Epithelial cell of proximal tubule (primary cell): ENCODE measurements at regions not wholly inside any gene's neighbourhood (a gene's known extent, or its start where the extent isn't known, plus 50 kb on each side); places are given as distances from the start of the nearest gene placed in this dataset.
A peak's percentile ranks its signal among the peaks of the same experiment; 100 is the strongest.

ENCODE experiments used
- DNase-seq: peaks from one replicate; pipeline ENCODE4 v3.0.0-alpha.2; 2011; ENCODE audit warnings: low read depth
- H3K4me3 ChIP-seq: 2 replicates; pipeline ENCODE4 v1.5.1; 2011; ENCODE audit warnings: low read depth, mild to moderate bottlenecking, low read length
- CTCF ChIP-seq: conservative IDR thresholded peaks from 2 replicates; pipeline ENCODE4 v1.5.1; 2012; ENCODE audit warnings: low read depth, mild to moderate bottlenecking, low read length

GRCh38 chr1:22228505-22228911 is 85.6 kb upstream of the WNT4 start:
- TF ChIP-seq CTCF = no peak
- no peak for DNase-seq
- H3K4me3 ChIP-seq = no peak overlapping the region

GRCh38 chr1:22229379-22229778 is 86.5 kb upstream of the WNT4 start:
- H3K4me3 ChIP-seq = no peak overlapping the region
- peak; percentile 13 for DNase-seq
- TF ChIP-seq CTCF = no peak

GRCh38 chr1:22231068-22231593 is 88.2 kb upstream of the WNT4 start:
- DNase-seq = no peak
- no peak for TF ChIP-seq CTCF
- no peak overlapping the region for H3K4me3 ChIP-seq

- no peak for DNase-seq
- no peak for TF ChIP-seq CTCF
- no peak overlapping the region for H3K4me3 ChIP-seq
These were observed 89.2 kb upstream of the WNT4 start for GRCh38 chr1:22231995-22232690.

DNA sequence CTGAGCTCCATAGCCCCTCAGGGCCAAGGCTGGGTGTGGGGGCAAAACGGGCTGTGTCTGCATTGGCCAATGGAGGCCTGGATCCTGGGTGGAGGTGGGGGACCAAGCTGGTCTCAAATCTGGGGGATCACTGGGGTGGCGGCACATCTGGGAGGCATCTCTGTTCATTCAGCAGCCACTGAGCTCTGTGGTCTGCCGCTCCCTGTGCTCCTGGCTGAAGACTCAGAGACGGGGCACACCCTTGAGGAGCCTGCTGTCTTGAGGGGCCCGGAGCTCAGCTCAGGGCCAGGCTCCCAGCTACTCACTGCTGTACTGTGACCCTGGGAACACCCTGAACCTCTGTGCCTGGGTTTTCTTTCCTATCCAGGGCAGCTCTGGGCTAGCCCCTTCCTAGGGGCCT is 90.3 kb upstream of the WNT4 start:
- no peak overlapping the region for H3K4me3 ChIP-seq
- DNase-seq = no peak
- no peak for TF ChIP-seq CTCF

DNA sequence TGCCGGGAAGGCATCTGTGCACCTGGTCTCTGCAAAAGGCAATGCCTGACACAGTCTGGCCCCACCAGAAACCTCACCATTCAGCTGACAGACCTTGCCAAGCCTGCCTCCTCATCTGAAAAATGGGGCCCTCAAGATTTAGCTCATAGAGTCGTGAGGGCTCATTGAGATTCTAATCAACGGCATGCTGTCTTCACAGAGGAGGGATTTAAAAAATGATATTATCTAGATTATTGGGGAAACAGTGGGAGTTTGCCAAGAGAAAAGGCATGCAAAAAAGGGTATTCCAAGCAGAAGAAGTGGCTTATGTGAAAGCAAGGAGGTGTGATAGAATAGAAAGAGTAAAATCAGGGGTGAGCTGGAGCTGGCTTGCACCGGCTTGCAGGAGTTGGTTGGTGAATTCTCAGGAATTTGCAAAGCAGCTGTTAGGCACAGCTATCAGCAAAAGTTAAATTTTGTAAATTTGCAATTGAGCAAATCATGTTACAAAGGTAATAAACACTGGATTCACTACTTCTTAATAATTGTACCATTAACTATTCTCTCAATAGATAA is 91.7 kb upstream of the WNT4 start:
- DNase-seq = no peak
- no peak overlapping the region for H3K4me3 ChIP-seq
- TF ChIP-seq CTCF = no peak

GRCh38 chr1:22236166-22236565 is 93.3 kb upstream of the WNT4 start:
- no peak overlapping the region for H3K4me3 ChIP-seq
- no peak for TF ChIP-seq CTCF
- no peak for DNase-seq
